Body of pancreas (tissue), 4 donors: ENCODE measurements at regions not wholly inside any gene's neighbourhood (a gene's known extent, or its start where the extent isn't known, plus 50 kb on each side); places are given as distances from the start of the nearest gene placed in this dataset.
"Not testable (repeated sequence)": the region's sequence is repeated elsewhere in the genome, so short reads cannot be mapped to it uniquely, and the experiment has no call there.

Source experiments
- ATAC-seq: fragments of 150-250 bp; one replicate; pipeline ENCODE4 v1.9.1; 2016
- DNase-seq, 4 donors: peaks; one replicate each; pipeline ENCODE4 v3.0.0-alpha.2; 2019
- H3K27ac ChIP-seq, 4 donors: fragments of 200-600 bp; sonication (generic); 1 replicate in 3 of 4; 2 replicates in 1 of 4; pipeline versions ENCODE4 v1.5.1 to v1.6.1; 2016 to 2019; ENCODE audit warnings: mild to moderate bottlenecking in 1 of 4, mixed read lengths in 1 of 4, moderate library complexity in 1 of 4
- H3K27me3 ChIP-seq, 2 donors: fragments of 200-600 bp; sonication (generic); one replicate each; pipeline ENCODE4 v1.6.0; 2016; ENCODE audit warnings: mild to moderate bottlenecking in 1 of 2
- H3K36me3 ChIP-seq, 2 donors: fragments of 200-600 bp; sonication (generic); replicated peaks in 1 of 2; 2 replicates each; pipeline ENCODE4 v1.5.1; 2016; ENCODE audit warnings: low read depth in 2 of 2; ENCODE audit not compliant: insufficient read depth in 1 of 2
- H3K4me1 ChIP-seq: fragments of 200-600 bp; sonication (generic); one replicate; pipeline ENCODE4 v1.6.0; 2016
- H3K4me3 ChIP-seq, 2 donors: fragments of 200-600 bp; sonication (generic); 1 replicate in 1 of 2; 2 replicates in 1 of 2; pipeline ENCODE4 v1.5.1; 2016 to 2019
- H3K9me3 ChIP-seq, 3 donors: fragments of 200-600 bp; sonication (generic); 1 replicate in 2 of 3; 2 replicates in 1 of 3; pipeline ENCODE4 v1.5.1; 2016
- CTCF ChIP-seq, 7 experiments: fragments of 450-650 bp in 4 of 7; fragments of 200-600 bp in 3 of 7; sonication (generic) in 3 of 7; IDR thresholded peaks; one replicate each; pipeline ENCODE4 v1.5.1; 2016 to 2019; ENCODE audit warnings: antibody characterized with exemption in 7 of 7
- POLR2A ChIP-seq, 3 donors: fragments of 450-650 bp; IDR thresholded peaks; one replicate each; pipeline ENCODE4 v1.6.1; 2016; ENCODE audit warnings: antibody characterized with exemption in 3 of 3, mild to moderate bottlenecking in 2 of 3
- WGBS, 2 donors: methylation state at CpG; one replicate each; pipeline ENCODE4 v1.1.5; 2017; 5-methylcytosine and 5-hydroxymethylcytosine counted together
- intact Hi-C: fragments of 100-400 bp; cut with DNase I; formaldehyde crosslinking; loops from one replicate; pipeline ENCODE4 v1.15.1; 2023

- no peaks in the 10 kb centered on the region for H3K36me3 ChIP-seq
- TF ChIP-seq CTCF (IDR thresholded peaks at IDR 0.05), result no peak
- no peak for TF ChIP-seq POLR2A (IDR thresholded peaks at IDR 0.05)
- ATAC-seq (no peak), DNase-seq (no peak)
- H3K4me3 ChIP-seq, result no peak overlapping the region
- H3K27me3 ChIP-seq, result no peaks in the 10 kb centered on the region
- no peaks in the 10 kb centered on the region for H3K4me1 ChIP-seq
- no peak overlapping the region for H3K27ac ChIP-seq
- no peaks in the 10 kb centered on the region for H3K9me3 ChIP-seq
- WGBS, 2 donors, result 42 to 57% methylated on average over 1 of the region's 1 CpG
- intact Hi-C loops, result no loop called here
These were observed 650.1 kb upstream of the MDGA2 start for GRCh38 chr14:48325486-48325885.

GRCh38 chr14:48323665-48324064 lies 648.3 kb upstream of the MDGA2 start:
- ATAC-seq (no peak), DNase-seq (no peak)
- Histone ChIP-seq H3K9me3 (no peaks in the 10 kb centered on the region), H3K4me3 (no peak overlapping the region), H3K27ac (no peak overlapping the region), H3K27me3 (no peaks in the 10 kb centered on the region), H3K36me3 (no peaks in the 10 kb centered on the region), H3K4me1 (no peaks in the 10 kb centered on the region)
- 38% methylated on average over 6 of the region's 6 CpGs for WGBS, 2 donors
- TF ChIP-seq CTCF (IDR thresholded peaks at IDR 0.05) (no peak), POLR2A (IDR thresholded peaks at IDR 0.05) (no peak)
- intact Hi-C loops, result no loop called here

- no peak for DNase-seq
- intact Hi-C loops, result no loop called here
These were observed 644.4 kb upstream of the MDGA2 start for GRCh38 chr14:48319823-48320222.

GRCh38 chr14:48304729-48305128 lies 629.3 kb upstream of the MDGA2 start:
- WGBS, 2 donors, result 63 to 68% methylated on average over 3 of the region's 3 CpGs
- H3K4me3 ChIP-seq, result no peak overlapping the region
- TF ChIP-seq POLR2A (IDR thresholded peaks at IDR 0.05), result no peak
- no peak for TF ChIP-seq CTCF (IDR thresholded peaks at IDR 0.05)
- H3K27ac ChIP-seq, result no peak overlapping the region
- no peaks in the 10 kb centered on the region for H3K4me1 ChIP-seq
- no peaks in the 10 kb centered on the region for H3K9me3 ChIP-seq
- no peaks in the 10 kb centered on the region for H3K36me3 ChIP-seq
- intact Hi-C loops, result no loop called here
- no peaks in the 10 kb centered on the region for H3K27me3 ChIP-seq
- DNase-seq (no peak), ATAC-seq (no peak)

More at GRCh38 chr14:48319823-48320222, 644.4 kb upstream of the MDGA2 start:
- no peak for ATAC-seq
- Histone ChIP-seq H3K4me1 (no peaks in the 10 kb centered on the region), H3K9me3 (no peaks in the 10 kb centered on the region), H3K27ac (no peak overlapping the region), H3K36me3 (no peaks in the 10 kb centered on the region), H3K4me3 (no peak overlapping the region), H3K27me3 (no peaks in the 10 kb centered on the region)
- TF ChIP-seq POLR2A (IDR thresholded peaks at IDR 0.05), result no peak
- TF ChIP-seq CTCF (IDR thresholded peaks at IDR 0.05), result no peak

- peaks cover 0 to 2% (median 0%) of the 10 kb centered on the region in 3 donors for H3K9me3 ChIP-seq
- no peaks in the 10 kb centered on the region for H3K4me1 ChIP-seq
- intact Hi-C loops, result no loop called here
- ATAC-seq (no peak), DNase-seq (no peak)
- TF ChIP-seq CTCF (IDR thresholded peaks at IDR 0.05) (no peak), POLR2A (IDR thresholded peaks at IDR 0.05) (no peak)
- no peak overlapping the region for H3K27ac ChIP-seq
- H3K36me3 ChIP-seq, result no peaks in the 10 kb centered on the region
- no peaks in the 10 kb centered on the region for H3K27me3 ChIP-seq
- H3K4me3 ChIP-seq, result no peak overlapping the region
These were observed 614.3 kb upstream of the MDGA2 start for GRCh38 chr14:48289701-48290100.

GRCh38 chr14:48285217-48285616 lies 609.8 kb upstream of the MDGA2 start:
- 83 to 92% methylated on average over 10 to 11 of the region's 11 CpGs for WGBS, 2 donors
- H3K4me3 ChIP-seq, DNase-seq, H3K9me3 ChIP-seq, H3K4me1 ChIP-seq, H3K36me3 ChIP-seq, H3K27me3 ChIP-seq, H3K27ac ChIP-seq, ATAC-seq, intact Hi-C loops: not testable (repeated sequence)
